NCI-H345 treated with DMSO at 0.1 percent for 48 hours (cell line): ENCODE measurements at regions not wholly inside any gene's neighbourhood (a gene's known extent, or its start where the extent isn't known, plus 50 kb on each side); places are given as distances from the start of the nearest gene placed in this dataset.

Experiments used
- DNase-seq: peaks from one replicate; lab custom pipeline; 2025; ENCODE audit not compliant: unreplicated experiment; lab: John Stamatoyannopoulos, UW

DNA sequence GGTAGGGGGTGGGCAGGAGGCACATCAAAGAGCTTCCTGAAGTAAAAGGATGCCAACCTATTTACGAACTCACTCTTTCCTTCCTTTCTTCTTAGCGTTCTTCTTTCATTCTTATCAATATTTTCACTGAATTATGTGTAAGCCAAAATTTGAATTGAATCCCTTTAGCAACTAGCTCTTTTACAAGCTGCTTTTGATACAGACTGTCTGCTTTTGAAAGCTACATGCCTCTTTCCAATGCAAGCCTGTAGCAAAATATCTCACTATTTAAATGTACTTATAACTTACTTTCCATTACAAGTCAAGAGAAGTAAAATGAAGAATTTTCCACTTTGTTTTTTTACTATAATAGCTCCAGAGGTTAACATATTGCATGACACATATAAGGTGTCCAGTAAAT is 186.6 kb downstream of the NXPE2 start:
- DNase-seq = no peak

DNA sequence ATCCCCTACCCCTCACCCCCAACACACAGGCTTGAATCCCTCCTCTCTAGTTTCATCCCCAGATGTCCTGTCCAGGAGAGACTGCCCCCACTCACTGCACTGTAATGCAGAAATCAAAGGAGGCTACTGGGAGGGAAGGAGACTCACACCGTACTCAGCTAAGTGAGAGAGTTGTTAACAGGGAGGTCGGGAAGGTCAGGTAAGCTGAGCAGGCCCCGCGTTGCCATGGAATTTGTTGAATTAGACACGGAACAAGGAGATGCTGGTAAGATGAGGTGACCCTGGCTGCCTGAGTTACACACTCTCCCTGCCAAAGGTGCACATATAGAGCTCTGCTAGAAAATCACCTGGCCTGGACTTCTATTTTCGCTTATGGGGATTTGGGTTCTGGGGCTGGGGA is 197.9 kb downstream of the NXPE2 start:
- DNase-seq = no peak

DNA sequence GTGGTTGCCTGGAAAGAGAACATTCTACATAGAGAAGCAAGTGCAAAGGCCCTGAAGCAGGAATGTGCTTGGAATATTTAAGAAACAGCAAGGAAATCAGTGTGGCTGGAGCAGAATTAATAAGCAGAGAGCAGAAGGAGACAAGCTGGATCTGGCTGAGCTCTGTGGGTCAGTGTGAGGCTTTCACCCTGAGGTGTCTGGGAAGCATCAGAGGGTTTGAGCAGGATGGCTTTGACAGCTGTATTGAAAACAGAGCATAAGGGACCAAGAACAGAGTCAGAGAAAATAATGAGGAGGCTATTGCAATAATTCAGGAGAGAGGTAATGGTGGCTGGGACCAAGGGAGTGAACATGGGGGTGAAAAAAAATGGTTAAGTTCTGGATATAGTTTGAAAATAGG is 199.6 kb downstream of the NXPE2 start:
- DNase-seq = no peak

DNA sequence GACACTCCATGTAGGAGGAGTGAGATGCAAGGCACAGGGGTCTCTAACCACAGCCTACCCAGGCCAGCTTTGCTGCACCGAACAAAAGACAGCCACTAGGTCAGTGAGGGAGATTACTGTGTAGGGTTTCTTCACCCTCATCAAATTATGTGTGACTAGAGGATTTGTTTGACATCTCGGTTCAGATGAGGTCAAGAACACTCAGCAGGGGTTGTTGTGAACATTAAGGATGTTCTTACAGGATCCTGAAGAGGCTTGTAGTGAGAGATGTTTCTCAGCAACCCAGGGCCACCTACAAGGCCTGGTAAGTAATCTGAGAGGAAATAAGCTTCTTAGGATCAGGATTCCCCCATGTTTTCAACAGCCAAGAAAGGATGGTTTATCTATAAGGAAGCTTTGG is 202.1 kb downstream of the NXPE2 start:
- DNase-seq = no peak

DNA sequence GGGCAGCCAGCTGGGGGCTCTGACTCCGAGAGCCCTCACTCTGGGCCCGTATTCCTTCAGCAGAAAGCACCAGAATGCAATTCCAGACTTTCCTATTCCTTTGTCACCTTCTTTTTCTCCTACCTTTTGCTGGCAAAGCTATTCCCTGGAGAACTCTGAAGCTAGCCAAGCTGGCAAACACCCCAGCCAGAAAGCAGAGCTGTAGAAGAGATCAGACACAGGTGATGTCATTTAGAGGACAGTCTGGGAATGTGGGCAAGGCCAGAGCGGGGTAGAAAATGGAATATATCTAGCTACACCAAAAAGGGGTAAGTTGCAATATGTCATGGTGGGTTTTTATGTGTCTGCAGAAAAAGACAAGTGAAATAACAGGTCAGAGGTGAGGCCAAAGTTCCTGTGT is 205.1 kb downstream of the NXPE2 start:
- DNase-seq = no peak

DNA sequence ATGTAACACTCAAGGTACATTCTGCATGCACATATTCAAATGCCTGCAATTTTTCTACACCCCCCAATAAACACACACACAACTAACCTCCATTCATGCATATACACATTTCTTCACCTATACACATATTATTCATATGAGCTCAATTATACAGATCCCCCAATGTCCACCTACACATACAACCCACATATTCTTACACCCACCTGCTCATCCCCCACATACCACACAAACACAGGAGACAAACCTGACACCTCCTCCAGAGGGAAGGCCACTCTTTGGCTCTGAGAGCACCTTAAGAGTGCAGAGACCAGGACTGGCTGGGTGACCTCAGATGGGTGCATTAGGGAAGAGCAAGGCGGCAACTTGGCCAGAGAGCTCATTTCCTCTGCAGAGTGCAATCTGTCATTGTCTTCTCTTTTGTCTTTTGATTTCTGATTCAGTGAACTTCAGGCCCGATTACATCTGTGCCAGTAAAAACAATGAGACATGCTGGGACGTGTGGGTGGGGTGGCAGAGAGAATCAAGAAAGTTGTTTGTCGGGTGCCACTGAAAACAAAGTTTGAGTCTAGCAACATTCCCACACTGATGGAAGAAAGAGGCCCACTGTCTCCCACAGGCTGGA is 208.4 kb downstream of the NXPE2 start:
- DNase-seq = no peak

DNA sequence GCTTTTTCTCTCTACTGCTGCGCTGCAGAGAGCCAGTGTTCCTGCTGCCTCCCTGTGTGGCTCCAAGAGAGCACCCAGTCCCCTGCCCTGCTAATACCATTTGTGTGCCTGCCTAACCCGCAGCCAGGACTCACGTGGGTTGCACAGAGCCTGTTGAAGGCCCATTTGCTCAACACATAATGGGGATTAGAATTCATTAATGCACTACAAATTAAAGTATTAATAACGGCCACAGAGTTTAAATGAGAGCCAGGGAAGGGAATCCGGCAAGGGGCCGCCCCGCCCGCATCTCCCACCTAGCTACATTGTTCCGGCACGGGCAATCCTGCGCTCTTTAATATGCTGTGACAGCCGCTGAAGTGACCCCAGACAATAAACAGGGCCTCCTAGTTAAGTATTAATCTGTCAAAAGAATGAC is 211.3 kb downstream of the NXPE2 start:
- no peak for DNase-seq

DNA sequence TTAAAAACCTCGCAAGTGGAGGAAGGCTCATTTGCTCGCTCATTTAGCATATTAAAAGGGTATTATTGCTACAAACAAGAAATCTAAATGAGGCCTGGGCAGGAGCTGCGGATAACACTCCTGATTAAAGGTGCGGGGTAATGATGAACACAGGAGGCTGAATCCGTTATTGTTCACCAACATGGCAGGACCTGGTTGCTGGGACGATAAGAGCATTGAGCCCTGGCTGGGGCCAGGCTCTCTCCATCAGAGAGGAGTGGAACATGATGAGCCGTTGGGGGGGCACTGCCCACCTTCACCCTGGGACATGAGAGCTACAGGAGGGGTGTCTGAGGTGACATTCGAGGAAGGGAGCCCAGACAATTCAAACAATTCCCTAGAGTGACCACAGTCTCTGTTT is 211.7 kb downstream of the NXPE2 start:
- DNase-seq = no peak

DNA sequence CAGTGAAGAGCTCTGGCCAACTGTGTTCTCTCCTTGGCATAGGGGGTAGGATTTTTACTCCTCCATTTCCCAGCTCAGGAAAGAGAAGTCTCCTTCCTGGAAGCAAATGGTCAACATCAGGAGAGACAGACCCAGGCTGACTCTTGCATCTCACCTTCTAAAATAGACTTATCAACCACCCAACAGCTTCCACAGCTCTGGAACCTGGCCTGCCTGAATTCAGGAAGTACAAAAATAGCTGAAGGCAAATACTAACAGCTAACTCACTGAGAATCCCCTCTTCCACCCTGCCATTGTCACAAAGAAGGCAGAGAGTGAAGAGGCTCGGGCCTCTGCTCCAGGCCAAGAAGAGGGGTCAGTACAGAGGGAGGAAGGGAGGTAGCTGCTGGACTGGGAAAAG is 213.6 kb downstream of the NXPE2 start:
- DNase-seq = no peak

DNA sequence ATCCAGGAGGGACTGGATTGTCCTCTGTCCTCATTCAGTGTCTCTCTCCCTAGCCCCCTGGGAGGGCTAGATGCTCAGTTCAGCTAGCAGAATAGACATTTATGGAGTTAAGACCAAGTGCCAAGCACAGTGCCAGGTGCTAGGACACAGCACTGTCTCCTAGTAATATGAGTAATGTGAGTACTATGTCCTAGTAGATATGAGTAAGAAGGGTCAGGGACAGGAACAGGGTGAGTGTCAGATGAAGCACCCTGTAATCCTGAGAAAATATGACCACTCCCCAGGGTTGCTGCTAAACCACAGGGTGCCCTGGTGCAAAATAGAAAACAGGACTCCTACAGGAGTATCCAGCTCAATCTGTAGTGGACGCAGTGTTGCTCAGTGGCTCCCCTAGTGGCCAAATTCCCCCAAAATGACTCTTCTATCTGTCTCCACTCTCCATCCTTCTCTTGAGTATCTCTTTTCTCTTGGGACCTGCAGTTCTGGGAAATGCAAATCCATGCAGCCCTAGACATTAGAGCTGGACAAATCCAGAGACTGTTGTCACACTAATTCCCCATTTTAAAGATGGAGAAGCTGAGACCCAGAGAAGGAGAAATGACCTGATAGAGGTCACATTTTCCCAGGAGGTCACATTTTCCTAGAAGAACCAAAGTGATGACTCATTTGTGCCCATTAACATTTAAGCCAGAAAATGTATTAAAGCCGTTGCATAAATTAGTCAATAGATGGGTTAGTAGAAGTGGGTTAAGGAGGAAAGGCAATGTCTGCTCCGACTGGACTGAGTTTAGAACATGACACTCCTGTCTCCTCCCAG is 214.3 kb downstream of the NXPE2 start:
- DNase-seq = no peak

DNA sequence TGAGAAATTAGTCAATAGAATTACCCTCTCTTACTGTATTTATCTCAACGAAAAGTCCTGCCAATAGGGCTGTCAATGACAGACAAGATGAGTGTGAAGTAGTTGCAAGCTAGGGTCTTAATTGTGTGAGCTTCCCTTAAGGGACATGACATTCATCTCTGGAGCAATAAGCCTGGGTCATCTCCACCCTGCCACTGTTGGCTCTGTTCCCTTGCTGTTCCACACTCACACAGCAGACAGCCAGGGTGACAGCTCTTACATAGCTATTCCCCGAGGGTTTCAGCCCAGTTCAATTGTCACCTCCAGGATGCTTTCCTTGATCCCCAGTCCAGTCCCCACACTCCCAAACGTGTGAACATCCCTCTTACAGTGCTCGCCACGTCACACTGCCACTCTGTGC is 215.0 kb downstream of the NXPE2 start:
- DNase-seq = no peak

DNA sequence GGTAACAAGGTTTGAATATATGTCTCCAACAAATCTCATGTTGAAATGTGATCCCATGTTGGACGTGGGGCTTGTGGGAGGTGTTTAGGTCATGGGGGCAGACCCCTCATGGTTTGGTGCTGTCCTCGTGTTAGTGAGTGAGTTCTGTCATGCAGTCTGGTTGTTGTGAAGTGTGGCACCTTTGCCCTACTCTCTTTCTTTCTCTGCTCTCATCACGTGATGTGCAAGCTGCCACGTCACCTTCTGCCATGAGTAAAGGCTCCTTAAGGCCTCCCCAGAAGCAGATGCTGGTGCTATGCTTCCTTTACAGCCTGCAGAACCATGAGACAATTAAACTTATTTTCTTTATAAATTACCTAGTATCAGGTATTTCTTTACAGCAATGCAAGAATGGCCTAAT is 218.3 kb downstream of the NXPE2 start:
- DNase-seq = no peak

DNA sequence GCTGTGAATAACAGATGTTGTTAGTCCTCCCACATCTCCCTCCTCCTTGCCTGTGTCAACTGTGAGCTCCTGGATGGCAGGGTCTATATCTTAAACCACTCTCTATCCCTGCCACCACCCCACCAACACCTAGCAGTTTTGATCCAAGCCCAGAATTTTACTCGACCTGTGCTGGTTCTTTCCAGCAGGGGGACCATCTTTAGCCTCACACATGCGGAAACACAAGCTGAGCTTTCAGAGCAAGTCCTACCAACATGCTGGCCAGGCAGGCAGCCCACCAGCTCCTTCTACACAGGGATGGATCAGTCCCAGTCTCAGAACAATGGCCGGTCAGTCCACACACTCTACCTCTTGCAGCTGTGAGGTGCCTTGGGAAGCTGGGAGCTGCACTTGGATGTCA is 231.5 kb downstream of the NXPE2 start:
- no peak for DNase-seq

DNA sequence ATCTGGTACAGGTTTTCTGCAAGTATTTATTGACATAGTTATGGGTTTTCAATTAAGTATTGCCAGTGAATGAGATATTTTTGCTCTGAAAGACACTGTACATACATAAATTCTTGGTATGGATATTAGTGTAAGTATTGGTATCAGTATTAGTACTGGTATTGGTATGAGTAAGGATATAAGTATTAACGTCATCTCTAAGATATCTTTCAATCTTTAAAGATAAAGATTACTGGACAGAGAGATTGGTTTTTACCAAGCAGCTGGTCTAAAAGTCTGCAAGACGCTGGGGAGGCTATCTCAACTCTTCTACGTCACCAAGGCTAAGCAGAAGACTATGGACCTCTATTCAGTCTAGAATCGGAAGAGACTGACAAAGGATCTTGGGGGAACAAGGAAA is 234.5 kb downstream of the NXPE2 start:
- no peak for DNase-seq

DNA sequence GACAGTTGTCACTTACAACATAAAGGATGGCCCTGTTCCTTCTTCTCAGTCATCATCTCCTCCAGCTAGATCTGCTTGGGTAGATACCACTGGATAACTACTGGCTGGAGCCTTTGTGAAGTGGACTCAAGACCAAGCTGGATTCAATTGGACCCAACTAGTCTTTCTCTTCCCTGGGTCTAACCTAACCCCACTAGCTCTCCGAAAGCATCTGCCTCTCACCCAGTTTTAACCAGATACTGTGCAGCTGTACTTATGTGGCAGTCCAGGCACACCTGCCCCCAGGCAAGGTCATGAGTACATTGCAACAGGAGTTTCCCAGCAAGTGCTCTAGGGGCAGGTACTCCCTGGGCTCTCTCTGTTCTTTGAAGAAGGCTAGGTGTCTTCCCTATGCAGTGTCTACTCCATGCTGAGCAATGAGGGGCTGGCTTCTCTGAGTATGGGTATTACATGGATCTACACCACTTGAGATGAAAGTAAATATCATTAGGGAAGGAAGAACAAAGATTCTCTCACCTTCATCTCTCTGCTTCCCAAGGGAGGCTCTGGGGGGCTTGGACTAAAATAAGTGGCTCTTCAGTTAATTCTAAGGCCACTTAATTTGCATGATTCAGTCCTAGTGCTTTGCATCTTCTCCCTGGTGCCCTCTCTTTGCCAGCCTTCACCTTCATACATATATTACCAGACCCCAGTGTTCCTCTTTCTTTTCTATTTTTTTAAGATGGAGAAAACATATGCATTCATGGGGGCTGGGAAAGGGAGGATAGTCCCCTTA is 236.1 kb downstream of the NXPE2 start:
- DNase-seq = no peak

DNA sequence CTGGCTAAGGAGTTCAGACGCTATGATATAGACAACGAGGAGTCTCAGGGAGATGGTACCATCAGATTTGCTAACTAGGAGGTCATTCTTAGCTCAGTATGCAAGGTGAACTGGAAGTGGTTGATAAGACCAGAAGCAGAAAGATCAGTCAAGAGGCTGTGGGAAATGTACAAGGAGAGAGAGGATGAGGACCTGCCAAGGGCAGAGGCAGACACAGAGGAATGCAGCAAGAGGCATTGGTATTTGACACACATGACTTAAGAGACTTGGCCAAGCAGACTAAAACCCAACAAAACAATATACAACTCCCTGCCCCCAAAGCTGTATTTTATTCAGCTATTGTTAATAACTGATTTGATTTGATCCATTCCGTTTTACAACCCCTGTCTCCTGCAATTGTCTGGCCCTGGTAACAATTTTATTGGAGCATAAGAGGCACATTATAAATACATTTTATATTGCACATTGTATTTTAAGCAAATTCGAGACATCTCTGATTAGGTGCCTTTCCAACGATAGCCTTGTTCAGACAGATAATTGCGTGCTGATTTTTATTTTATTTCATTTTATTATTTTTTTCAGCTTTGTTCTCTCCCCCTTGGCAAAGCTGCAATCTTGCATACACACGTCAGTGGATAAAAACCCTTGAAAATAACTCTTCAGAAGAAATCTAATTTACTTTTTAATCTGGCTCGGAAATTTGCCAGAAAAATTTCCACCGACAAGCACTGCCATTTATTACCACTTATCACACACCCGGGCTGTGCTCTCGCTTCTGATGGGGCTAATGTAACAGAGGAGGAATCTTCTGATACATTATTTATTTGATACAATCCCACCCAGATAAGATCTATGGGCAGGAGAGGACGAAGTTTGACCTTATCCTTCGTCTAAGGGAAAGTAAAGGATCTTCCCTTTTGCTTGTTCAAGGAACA is 237.8 kb downstream of the NXPE2 start:
- no peak for DNase-seq

DNA sequence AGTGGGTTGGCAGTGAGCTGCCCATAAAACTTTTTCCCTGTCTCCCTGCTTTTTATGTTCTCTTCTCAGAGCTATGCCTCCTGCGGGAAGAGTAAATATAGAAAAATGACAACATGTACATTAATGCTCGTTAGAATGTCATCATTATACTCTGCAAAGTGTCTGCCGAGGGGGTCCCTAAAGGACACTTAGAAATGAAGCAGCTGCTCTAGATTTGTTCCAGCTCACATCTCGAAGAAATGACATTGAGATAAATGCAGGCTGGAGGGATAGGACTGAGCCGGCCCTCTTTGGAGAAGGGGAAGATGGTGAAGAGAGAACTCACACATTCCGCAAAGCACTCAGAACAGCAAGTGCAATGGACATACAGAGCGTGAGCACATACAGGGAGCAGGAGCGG is 240.0 kb downstream of the NXPE2 start:
- DNase-seq = no peak

DNA sequence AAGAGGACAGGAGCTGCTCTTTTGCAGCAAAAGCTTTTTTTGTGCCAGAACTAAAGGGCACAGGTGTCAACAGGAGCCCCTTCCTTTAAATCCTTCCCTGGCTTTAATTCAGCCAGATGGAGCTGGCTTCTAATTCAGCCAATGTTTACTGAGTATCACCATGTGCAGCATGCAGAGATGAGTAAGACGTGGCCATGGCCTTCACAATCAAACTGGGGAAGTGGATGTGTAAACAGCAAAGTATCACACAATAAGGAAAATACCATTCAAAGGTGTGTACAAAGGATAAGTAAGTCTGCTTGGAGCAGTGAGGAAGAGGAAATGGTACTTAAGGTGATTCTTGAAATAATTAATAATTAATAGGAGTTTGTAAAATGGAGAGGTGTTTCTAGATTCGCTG is 243.4 kb downstream of the NXPE2 start:
- DNase-seq = no peak

DNA sequence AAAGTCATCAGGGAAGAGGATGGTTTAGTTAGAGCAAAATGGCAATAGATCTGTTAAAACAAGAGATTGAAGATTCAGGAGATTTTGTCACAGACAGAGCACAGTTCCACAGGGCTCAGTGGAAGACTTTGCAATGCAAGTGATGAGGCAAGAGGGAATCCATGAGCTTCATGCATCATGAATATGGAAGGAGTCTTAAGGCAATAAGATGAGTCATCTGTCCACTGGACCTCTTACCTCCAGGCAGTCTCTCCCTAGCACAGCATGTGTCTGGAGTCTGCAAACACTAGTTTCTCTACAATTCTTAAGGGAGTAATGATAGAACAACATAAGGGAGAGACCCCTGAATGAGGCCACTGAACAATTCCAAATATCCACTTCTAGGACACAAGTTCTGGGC is 245.7 kb downstream of the NXPE2 start:
- no peak for DNase-seq

DNA sequence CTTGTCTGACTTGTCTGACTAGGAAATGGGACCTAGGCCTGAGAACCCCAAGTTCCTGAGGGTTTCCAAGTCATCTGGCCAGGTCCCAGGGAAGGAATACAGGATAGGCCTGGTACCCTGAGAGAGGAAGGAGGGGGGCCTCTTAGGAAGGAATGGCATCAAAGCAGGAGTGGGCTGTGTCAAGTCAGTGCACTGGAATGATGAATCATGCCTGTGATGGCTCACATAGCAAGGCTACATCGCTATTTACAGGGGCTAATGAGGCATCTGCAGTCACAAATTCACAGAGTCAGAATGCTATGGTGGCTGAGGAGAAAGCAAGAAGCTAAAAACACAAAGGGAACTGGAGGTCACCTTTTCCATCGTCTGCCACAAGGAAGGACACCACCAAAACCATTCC is 247.3 kb downstream of the NXPE2 start:
- DNase-seq = no peak

DNA sequence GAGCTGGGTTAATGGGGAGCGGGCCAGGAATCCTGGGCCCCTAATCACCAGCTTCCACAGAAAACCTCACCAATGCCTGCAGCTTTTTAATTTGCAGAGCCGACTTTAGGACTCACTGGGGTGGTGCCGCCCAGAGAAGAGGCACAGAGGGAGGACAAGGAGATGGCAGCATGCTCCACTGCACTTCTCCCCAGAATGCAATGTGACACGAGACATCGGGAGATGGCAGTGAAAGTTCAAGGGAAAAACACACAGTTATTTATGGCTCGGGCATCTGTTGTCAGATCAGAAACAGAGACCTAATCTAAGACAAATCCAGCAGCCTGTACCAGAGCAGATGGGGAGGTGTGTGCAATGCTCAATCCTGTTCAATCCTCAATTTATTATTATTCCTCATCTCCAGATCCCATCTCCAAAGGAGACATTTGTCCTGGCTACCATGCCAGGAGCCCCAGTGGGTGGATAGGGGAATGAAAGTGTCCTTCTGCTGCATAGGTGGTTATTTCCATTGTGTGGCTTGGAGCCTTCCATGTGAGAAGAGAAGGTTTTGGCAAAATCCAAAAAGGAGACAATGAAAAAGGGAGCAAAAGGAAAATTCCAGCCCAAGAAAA is 250.0 kb downstream of the NXPE2 start:
- no peak for DNase-seq
